ENCODE measurements at regions not wholly inside any gene's neighbourhood (a gene's known extent, or its start where the extent isn't known, plus 50 kb on each side); places are given as distances from the start of the nearest gene placed in this dataset.

DNA sequence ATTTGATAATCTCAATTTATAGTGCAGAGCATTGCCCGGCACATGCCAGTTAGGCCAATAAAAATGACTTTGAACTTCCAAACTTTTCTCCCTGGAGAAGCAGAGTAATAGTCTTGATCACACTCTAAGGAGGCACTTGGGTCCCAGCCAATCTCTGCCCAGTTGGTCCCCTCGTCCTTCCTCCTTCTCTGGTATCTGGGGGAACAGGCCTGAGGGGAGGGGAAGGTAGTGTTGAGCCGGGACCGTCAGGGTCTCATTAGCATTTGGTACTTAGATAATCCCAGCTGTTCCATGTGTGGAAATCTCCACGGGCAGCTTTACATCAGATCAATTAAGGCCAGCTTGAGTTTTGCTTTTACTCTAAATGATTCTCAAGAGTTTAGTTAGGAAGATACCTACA, 70.1 kb downstream of the ZNF641 start (continued):
- TF ChIP-seq, protein P1, sequence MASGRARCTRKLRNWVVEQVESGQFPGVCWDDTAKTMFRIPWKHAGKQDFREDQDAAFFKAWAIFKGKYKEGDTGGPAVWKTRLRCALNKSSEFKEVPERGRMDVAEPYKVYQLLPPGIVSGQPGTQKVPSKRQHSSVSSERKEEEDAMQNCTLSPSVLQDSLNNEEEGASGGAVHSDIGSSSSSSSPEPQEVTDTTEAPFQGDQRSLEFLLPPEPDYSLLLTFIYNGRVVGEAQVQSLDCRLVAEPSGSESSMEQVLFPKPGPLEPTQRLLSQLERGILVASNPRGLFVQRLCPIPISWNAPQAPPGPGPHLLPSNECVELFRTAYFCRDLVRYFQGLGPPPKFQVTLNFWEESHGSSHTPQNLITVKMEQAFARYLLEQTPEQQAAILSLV (tag; IDR thresholded peaks at IDR 0.05): no peak
- TF ChIP-seq ETS2 (tag; IDR thresholded peaks at IDR 0.05; ENCODE audit: borderline replicate concordance, poor library complexity, severe bottlenecking) (no peak), NUFIP1 (IDR thresholded peaks at IDR 0.05; ENCODE audit: partially characterized antibody) (no peak)

- no peak overlapping the region for H2AFZ ChIP-seq (ENCODE audit: low read depth, low read length)
- no peak for DNase-seq (ENCODE audit: extremely low read depth in 1 of 4, low spot score in 3 of 4)
- no peaks in the 10 kb centered on the region for H3K9me1 ChIP-seq (ENCODE audit: control insufficient read depth, insufficient read depth, low read length)
- no peak for ATAC-seq
- in situ Hi-C loops (cut with MboI): no loop called here
- H3K9me3 ChIP-seq (replicated peaks; ENCODE audit: control insufficient read depth, insufficient read depth, low read depth, low read length): no peaks in the 10 kb centered on the region
- H3K4me2 ChIP-seq (ENCODE audit: insufficient read depth, low read length): no peak overlapping the region
- H3K4me3 ChIP-seq: no peak overlapping the region
- no peak for FAIRE-seq
- no peaks in the 10 kb centered on the region for H3K79me2 ChIP-seq (ENCODE audit: control insufficient read depth, insufficient read depth, low read length)
- no peak for TF ChIP-seq ZBTB1 (CRISPR knock-in tag; IDR thresholded peaks at IDR 0.05; ENCODE audit: borderline replicate concordance, low read depth)
- no peak for TF ChIP-seq BMI1 (IDR thresholded peaks at IDR 0.05; ENCODE audit: low read length)
- intact Hi-C loops (cut with micrococcal nuclease): no loop called here
- H3K4me1 ChIP-seq (replicated peaks in 1 of 2; ENCODE audit: control insufficient read depth in 2 of 2, insufficient read depth in 2 of 2, low read length in 2 of 2): no peaks in the 10 kb centered on the region; a peak in 1 of 5 replicates
- H3K9ac ChIP-seq (ENCODE audit: insufficient read depth in 1 of 2, low read depth in 2 of 2, low read length in 2 of 2): no peak overlapping the region
- ChIA-PET POLR2A (no interaction called here), CTCF (ENCODE audit: low intra/inter-chr PET ratio) (no interaction called here)
- 13% methylated on average over 1 of the region's 1 CpG for WGBS (ENCODE audit: insufficient coverage, low coverage, missing lambda C conversion rate)
- no peak overlapping the region for H3K27ac ChIP-seq (ENCODE audit: extremely low read depth, low read depth, low read length)
- no peaks in the 10 kb centered on the region for H3K27me3 ChIP-seq (ENCODE audit: control insufficient read depth in 2 of 2, insufficient read depth in 2 of 2, low read length in 2 of 2)
- no TSS peak for BruUV-seq (replicated peaks)
- H4K20me1 ChIP-seq (replicated peaks; ENCODE audit: control insufficient read depth, insufficient read depth, low read length): no peaks in the 10 kb centered on the region
- no peaks in the 10 kb centered on the region for H3K36me3 ChIP-seq (ENCODE audit: control insufficient read depth, insufficient read depth, low read length)
These were observed 71.1 kb downstream of the ZNF641 start for GRCh38 chr12:48279601-48280000.
